ENCODE measurements at regions not wholly inside any gene's neighbourhood (a gene's known extent, or its start where the extent isn't known, plus 50 kb on each side); places are given as distances from the start of the nearest gene placed in this dataset.

DNA sequence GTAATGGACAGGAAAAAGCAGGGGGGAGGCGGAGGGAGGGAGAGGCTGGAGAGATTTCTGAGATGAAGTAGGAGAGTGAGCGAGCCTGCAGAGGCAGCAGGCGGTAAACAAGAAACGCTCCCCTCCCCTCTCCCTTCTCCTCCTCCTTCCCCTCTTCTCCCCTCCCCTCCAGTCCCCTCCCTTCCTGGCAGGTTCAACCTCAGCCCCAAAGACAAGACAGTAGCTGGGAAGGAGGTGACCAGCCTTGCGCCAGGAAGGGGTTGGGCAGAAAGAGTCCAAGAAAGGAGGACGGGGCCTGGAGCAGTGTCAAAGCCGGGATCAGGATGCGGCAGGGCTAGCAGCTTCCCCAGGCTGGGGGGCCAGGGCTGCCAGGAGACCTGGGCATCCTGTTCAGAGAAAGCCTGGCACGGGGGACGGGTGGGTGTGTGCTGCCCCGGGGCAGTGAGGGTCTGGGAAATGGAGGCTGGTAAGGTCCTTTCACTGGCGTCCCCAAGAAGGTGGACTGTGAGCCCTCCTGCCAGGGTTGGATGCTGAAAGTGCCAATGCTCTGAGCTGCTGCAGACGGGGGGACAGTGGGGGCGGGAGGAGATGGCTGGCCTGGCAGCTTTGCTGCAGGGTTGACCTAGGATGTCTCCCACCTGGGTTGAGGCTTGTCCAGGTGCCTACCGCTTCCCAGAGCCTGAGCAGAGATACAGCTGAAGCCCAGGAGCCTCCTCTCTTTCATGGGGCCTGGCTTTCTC lies 261.6 kb upstream of the TNRC6C start:
- Histone ChIP-seq H4K20me1 (ENCODE audit: insufficient read depth, low read length) (no peaks in the 10 kb centered on the region), H3K27ac (ENCODE audit: low read length) (no peak overlapping the region), H3K36me3 (replicated peaks; ENCODE audit: low read depth, low read length) (no peaks in the 10 kb centered on the region), H3K4me1 (ENCODE audit: low read length) (no peaks in the 10 kb centered on the region), H3K79me2 (ENCODE audit: low read length) (no peaks in the 10 kb centered on the region), H3K9ac (ENCODE audit: low read length) (no peak overlapping the region), H3K4me2 (ENCODE audit: low read length) (no peak overlapping the region), H2AFZ (ENCODE audit: low read depth, low read length) (no peak overlapping the region), H3K27me3 (ENCODE audit: low read depth, low read length) (peaks cover 18% of the 10 kb centered on the region), H3K9me3 (ENCODE audit: insufficient read depth, low read length) (no peaks in the 10 kb centered on the region), H3K4me3 (ENCODE audit: low read length) (no peak overlapping the region)
- TF ChIP-seq, protein P1, sequence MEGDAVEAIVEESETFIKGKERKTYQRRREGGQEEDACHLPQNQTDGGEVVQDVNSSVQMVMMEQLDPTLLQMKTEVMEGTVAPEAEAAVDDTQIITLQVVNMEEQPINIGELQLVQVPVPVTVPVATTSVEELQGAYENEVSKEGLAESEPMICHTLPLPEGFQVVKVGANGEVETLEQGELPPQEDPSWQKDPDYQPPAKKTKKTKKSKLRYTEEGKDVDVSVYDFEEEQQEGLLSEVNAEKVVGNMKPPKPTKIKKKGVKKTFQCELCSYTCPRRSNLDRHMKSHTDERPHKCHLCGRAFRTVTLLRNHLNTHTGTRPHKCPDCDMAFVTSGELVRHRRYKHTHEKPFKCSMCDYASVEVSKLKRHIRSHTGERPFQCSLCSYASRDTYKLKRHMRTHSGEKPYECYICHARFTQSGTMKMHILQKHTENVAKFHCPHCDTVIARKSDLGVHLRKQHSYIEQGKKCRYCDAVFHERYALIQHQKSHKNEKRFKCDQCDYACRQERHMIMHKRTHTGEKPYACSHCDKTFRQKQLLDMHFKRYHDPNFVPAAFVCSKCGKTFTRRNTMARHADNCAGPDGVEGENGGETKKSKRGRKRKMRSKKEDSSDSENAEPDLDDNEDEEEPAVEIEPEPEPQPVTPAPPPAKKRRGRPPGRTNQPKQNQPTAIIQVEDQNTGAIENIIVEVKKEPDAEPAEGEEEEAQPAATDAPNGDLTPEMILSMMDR (IDR thresholded peaks at IDR 0.05; ENCODE audit: low read depth, low read length), result no peak
- TF ChIP-seq EZH2phosphoT487 (IDR thresholded peaks at IDR 0.05; ENCODE audit: low read depth), result no peak

DNA sequence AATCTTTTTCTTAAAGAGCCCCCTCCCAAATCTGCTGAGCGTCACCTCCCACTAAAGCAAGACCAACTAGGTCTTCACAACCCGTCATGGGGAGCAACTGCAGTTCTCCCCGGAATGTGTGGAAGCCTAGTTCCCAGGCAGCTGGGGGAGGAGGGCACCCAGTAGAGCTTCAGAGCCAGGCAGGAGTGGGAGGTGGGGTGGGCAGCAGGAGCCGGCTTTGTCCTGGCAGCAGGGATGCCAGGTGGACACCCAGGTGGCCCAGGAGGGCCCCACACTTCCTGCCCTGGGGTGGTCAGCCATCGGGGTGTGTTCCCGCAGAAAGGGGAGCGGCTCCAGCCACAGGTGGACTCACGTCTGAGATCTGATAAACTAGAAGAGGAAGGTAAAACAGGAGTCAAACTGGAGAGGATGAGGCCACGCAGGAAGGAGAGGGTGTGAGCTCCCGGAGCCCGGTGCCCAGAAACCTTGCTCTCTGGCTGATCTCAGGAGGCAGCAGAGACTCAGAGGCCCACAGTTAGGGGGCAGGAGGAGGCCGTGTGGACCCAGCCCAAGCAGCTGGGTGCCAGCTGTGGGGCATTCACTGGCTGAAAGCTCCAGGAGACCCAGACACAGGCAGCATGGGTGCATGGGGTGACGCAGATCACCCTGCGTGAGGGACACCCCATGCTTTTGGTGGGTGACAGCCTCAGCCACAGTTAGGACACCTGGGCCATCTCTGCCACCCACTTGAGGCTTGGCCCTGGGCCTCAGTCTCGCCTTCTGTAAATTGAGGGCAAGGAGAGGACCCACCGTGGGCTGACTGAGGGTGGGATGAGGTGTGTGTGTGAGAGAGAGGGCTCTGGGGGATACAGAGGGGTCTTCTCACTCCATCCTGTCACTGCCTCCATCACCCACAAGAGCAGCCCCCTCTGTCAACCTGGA lies 260.8 kb upstream of the TNRC6C start:
- Histone ChIP-seq H3K4me2 (ENCODE audit: low read length) (no peak overlapping the region), H3K27ac (ENCODE audit: low read length) (no peak overlapping the region), H3K9ac (ENCODE audit: low read length) (no peak overlapping the region), H2AFZ (ENCODE audit: low read depth, low read length) (no peak overlapping the region), H3K4me1 (ENCODE audit: low read length) (no peaks in the 10 kb centered on the region), H3K4me3 (ENCODE audit: low read length) (no peak overlapping the region), H3K79me2 (ENCODE audit: low read length) (no peaks in the 10 kb centered on the region), H3K27me3 (ENCODE audit: low read depth, low read length) (peaks cover 14% of the 10 kb centered on the region), H3K36me3 (replicated peaks; ENCODE audit: low read depth, low read length) (no peaks in the 10 kb centered on the region), H3K9me3 (ENCODE audit: insufficient read depth, low read length) (no peaks in the 10 kb centered on the region), H4K20me1 (ENCODE audit: insufficient read depth, low read length) (no peaks in the 10 kb centered on the region)
- TF ChIP-seq EZH2phosphoT487 (IDR thresholded peaks at IDR 0.05; ENCODE audit: low read depth), result no peak
- TF ChIP-seq, protein P1 (IDR thresholded peaks at IDR 0.05; ENCODE audit: low read depth, low read length), result no peak

DNA sequence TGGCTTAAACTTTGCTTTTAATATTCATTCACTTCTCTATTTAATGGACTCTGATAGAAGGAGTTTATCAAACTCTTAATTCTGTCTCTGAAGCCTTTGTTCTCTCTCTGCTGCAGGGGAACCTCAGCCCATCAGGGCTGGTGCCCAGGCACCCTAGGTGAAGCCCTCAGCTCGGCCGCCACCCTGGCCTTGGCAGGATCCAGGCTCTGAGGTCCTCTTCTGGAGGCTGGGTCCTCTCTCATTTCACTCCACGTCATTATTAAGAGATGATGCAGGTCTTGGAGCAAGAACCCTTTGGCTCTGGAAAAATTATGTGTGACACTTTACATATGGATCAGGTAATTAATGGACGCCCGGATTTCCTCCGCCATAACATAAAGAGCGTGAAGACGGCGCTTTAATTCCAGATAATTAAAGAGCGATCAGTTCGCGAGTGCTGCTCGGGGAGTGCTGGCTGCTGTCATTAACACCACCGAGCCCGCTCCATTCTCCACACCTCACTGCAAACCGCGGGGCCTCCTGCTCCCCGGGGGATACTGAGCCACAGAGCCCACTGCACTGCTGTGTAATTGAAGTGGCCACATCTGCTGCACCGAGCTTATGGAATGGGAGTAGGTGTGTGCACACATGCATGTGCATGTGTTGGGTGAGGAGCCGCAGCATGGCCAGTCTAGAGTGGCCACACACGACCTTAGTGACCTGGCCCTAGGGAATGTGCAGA lies 259.4 kb upstream of the TNRC6C start:
- Histone ChIP-seq H3K4me2 (ENCODE audit: low read length) (no peak overlapping the region), H3K27ac (ENCODE audit: low read length) (no peak overlapping the region), H3K9me3 (ENCODE audit: insufficient read depth, low read length) (no peaks in the 10 kb centered on the region), H4K20me1 (ENCODE audit: insufficient read depth, low read length) (no peaks in the 10 kb centered on the region), H3K27me3 (ENCODE audit: low read depth, low read length) (peaks cover 7% of the 10 kb centered on the region; the same call in 1 of the 2 replicates), H3K9ac (ENCODE audit: low read length) (no peak overlapping the region), H3K4me1 (ENCODE audit: low read length) (no peaks in the 10 kb centered on the region), H3K79me2 (ENCODE audit: low read length) (no peaks in the 10 kb centered on the region), H3K36me3 (replicated peaks; ENCODE audit: low read depth, low read length) (no peaks in the 10 kb centered on the region), H2AFZ (ENCODE audit: low read depth, low read length) (no peak overlapping the region), H3K4me3 (ENCODE audit: low read length) (no peak overlapping the region)
- TF ChIP-seq, protein P1 (IDR thresholded peaks at IDR 0.05; ENCODE audit: low read depth, low read length), result no peak
- no peak for TF ChIP-seq EZH2phosphoT487 (IDR thresholded peaks at IDR 0.05; ENCODE audit: low read depth)

All from OCI-LY3 (cell line).